Mesothelial cell of epicardium (in vitro differentiated cells): ENCODE measurements at regions not wholly inside any gene's neighbourhood (a gene's known extent, or its start where the extent isn't known, plus 50 kb on each side); places are given as distances from the start of the nearest gene placed in this dataset.

Experiments
- DNase-seq, 2 experiments: peaks; one replicate each; pipeline ENCODE4 v3.0.0; 2021; ENCODE audit warnings: low spot score in 2 of 2; ENCODE audit not compliant: unreplicated experiment in 2 of 2
- H3K27ac Mint-ChIP-seq: 2 replicates; pipeline ENCODE4 v1.8.0; 2021; ENCODE audit warnings: mixed read lengths
- H3K27me3 Mint-ChIP-seq: 2 replicates; pipeline ENCODE4 v1.8.0; 2021; ENCODE audit warnings: low read depth, mixed read lengths
- H3K36me3 Mint-ChIP-seq: 2 replicates; pipeline ENCODE4 v1.8.0; 2021; ENCODE audit warnings: mixed read lengths
- H3K4me1 Mint-ChIP-seq: 2 replicates; pipeline ENCODE4 v1.8.0; 2021; ENCODE audit warnings: mixed read lengths
- H3K4me3 Mint-ChIP-seq: 2 replicates; pipeline ENCODE4 v1.8.0; 2021; ENCODE audit warnings: mild to moderate bottlenecking, moderate library complexity, mixed read lengths
- H3K9me3 Mint-ChIP-seq: 2 replicates; pipeline ENCODE4 v1.8.0; 2021; ENCODE audit warnings: mixed read lengths
- TF ChIP-seq, protein P1 (sequence below): fragments of 200-600 bp; sonication (generic); IDR thresholded peaks from one replicate; pipeline ENCODE4 v1.5.0; 2021; ENCODE audit warnings: antibody characterized with exemption; ENCODE audit not compliant: unreplicated experiment

DNA sequence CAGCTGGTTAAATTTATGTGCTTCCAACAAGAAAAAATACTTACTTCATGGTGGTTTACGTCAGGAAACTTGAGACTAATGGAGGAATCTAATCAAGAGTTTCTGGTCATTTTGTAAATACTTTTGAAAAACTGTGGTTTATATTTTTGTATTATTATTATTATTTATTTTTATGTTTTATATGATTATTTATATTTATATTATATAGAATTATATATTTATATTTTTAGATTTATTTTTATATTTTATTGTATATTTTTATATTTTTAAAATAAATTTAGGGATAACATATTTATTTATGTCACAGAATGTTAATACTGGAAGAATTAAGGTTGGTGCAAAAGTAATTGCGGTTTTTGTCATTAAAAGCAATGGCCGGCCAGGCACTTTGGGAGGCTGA, 474.5 kb upstream of the DDX18 start:
- no peaks in the 10 kb centered on the region for H3K27me3 Mint-ChIP-seq
- H3K4me1 Mint-ChIP-seq: peaks cover 17% of the 10 kb centered on the region
- no peak for DNase-seq
- H3K9me3 Mint-ChIP-seq: peaks cover 2% of the 10 kb centered on the region
- no peaks in the 10 kb centered on the region for H3K36me3 Mint-ChIP-seq
- H3K27ac Mint-ChIP-seq: no peak overlapping the region
- no peak overlapping the region for H3K4me3 Mint-ChIP-seq
- TF ChIP-seq, protein P1, sequence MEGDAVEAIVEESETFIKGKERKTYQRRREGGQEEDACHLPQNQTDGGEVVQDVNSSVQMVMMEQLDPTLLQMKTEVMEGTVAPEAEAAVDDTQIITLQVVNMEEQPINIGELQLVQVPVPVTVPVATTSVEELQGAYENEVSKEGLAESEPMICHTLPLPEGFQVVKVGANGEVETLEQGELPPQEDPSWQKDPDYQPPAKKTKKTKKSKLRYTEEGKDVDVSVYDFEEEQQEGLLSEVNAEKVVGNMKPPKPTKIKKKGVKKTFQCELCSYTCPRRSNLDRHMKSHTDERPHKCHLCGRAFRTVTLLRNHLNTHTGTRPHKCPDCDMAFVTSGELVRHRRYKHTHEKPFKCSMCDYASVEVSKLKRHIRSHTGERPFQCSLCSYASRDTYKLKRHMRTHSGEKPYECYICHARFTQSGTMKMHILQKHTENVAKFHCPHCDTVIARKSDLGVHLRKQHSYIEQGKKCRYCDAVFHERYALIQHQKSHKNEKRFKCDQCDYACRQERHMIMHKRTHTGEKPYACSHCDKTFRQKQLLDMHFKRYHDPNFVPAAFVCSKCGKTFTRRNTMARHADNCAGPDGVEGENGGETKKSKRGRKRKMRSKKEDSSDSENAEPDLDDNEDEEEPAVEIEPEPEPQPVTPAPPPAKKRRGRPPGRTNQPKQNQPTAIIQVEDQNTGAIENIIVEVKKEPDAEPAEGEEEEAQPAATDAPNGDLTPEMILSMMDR: no peak

DNA sequence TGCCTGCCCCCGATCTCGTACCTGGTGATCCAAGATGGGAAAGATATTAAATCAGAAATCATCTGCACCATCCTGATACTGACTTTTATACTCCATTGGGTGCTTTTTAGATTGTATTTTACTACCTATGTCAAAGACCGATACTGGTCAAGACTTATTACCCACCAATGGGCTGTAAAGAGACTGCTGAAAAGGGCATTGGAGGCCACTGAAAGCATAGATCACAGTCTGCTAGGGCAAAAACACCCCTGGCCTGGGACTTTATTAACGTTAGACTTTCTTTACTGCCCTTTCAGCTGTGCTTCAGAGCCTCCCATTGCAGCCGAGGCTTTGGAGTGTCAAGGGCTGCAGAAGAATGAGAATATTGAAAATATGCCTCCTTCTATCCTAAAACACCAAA, 472.8 kb upstream of the DDX18 start:
- Mint-ChIP-seq H3K9me3 (peaks cover 15% of the 10 kb centered on the region), H3K27ac (no peak overlapping the region), H3K4me1 (peaks cover 11% of the 10 kb centered on the region), H3K4me3 (no peak overlapping the region), H3K36me3 (no peaks in the 10 kb centered on the region), H3K27me3 (no peaks in the 10 kb centered on the region)
- no peak for DNase-seq
- TF ChIP-seq, protein P1: no peak

DNA sequence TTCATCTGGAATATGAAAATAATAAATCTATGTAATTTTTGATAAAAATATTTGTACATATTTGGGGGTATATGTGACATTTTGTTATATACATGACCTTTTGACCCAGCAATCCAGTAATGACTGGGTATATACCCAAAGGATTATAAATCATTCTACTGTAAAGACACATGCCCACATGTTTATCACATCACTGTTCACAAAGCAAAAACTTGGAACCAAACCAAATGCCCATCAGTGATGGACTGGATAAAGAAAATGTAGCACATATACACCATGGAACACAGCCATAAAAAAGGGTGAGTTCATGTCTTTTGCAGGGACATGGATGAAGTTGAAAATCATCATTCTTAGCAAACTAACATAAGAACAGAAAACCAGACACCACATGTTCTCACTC, 472.1 kb upstream of the DDX18 start:
- no peaks in the 10 kb centered on the region for H3K27me3 Mint-ChIP-seq
- DNase-seq: no peak
- no peak overlapping the region for H3K27ac Mint-ChIP-seq

DNA sequence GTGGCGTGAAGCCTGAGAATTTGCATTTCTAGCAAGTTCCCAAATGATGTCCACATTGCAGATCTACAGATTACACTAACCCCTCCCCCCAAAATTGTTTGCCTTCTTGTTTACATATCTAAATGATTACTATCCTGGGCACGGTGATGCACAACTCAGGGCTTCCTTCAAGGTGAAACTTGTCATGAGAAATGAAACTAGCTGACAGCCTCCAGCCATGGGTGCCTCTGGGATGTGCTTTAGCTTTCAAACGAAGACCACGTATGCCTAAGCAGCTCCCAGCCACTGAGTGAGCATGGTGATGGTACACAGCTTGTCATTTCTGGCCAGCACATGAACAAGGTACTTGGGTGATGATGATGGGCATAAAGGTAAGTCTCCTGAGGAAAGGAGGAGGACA, 464.8 kb upstream of the DDX18 start:
- Mint-ChIP-seq H3K9me3 (peaks cover 40% of the 10 kb centered on the region), H3K4me1 (peaks cover 11% of the 10 kb centered on the region), H3K4me3 (no peak overlapping the region), H3K27me3 (no peaks in the 10 kb centered on the region), H3K27ac (no peak overlapping the region), H3K36me3 (no peaks in the 10 kb centered on the region)
- TF ChIP-seq, protein P1: no peak
- no peak for DNase-seq

More for the DNA sequence above, 472.1 kb upstream of the DDX18 start:
- peaks cover 4% of the 10 kb centered on the region for H3K4me1 Mint-ChIP-seq
- H3K4me3 Mint-ChIP-seq: no peak overlapping the region
- peaks cover 21% of the 10 kb centered on the region for H3K9me3 Mint-ChIP-seq
- TF ChIP-seq, protein P1: no peak
- no peaks in the 10 kb centered on the region for H3K36me3 Mint-ChIP-seq

DNA sequence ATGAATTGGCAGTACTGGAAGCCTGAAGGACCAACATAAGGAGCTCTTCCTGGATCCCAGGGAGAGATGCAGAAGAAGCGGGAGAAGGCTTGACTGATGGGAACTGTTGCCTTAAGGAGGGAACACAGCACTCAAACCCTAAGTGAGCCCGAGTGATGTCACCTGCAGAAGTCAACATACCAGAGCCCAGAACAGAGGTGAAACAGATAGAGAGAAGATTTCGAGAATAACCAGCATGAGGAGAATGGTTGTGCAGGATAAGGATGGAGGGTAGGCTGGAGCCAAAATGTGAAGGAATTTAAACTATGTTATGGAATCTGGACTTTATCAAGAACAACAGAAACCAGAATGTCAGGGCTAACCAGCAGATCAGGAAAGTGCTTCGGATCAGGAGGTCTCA, 463.1 kb upstream of the DDX18 start:
- DNase-seq: no peak
- Mint-ChIP-seq H3K9me3 (peaks cover 26% of the 10 kb centered on the region), H3K36me3 (no peaks in the 10 kb centered on the region), H3K4me1 (peaks cover 7% of the 10 kb centered on the region), H3K4me3 (no peak overlapping the region), H3K27me3 (no peaks in the 10 kb centered on the region), H3K27ac (no peak overlapping the region)
- TF ChIP-seq, protein P1: no peak
